ENCODE measurements at regions not wholly inside any gene's neighbourhood (a gene's known extent, or its start where the extent isn't known, plus 50 kb on each side); places are given as distances from the start of the nearest gene placed in this dataset.

GRCh38 chr3:14317057-14317553, 85.3 kb upstream of the SLC6A6 start:
- no peak for DNase-seq (ENCODE audit: low read depth)

GRCh38 chr3:14318646-14319045, 83.8 kb upstream of the SLC6A6 start:
- DNase-seq (ENCODE audit: low read depth), result no peak

GRCh38 chr3:14319654-14320182, 82.7 kb upstream of the SLC6A6 start:
- no peak for DNase-seq (ENCODE audit: low read depth)

DNA sequence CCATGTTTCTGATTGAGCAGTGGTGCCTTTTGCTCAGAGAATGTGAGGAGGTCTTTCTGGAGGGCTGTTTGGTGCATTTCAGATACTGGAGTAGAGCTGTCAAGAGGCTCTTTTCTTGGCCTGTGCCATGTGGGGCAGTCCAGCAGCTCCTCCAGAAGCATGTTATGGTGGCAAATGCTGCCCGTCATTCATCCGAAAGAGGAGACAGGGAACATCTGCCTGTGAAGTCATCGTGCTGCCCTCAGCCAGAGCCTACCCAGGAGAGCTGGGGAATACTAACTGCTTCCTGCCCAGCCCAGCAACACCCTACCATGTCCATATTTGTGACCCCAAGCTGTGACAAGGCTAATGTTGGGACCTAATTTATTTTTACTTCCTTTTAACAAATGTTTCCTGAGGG, 82.2 kb upstream of the SLC6A6 start:
- no peak for DNase-seq (ENCODE audit: low read depth)

DNA sequence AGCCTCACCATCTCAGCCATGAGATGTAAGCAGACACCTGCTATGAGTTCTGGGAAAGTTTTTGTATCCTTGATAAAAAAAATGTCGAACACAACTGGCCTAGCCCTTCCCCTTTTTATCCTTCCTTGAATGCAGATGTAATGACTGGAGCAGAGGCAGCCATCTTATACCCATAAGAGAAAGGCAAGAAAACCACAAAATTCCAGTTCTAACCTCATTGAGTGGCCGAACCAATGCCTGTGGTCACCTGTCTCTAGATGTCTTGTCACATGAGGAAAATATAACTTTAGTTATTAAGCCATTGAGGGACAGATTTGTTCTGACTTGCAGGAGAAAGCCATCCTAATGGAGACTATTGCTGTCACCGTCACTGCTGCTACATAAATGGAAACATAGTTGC, 80.4 kb upstream of the SLC6A6 start:
- no peak for DNase-seq (ENCODE audit: low read depth)

DNA sequence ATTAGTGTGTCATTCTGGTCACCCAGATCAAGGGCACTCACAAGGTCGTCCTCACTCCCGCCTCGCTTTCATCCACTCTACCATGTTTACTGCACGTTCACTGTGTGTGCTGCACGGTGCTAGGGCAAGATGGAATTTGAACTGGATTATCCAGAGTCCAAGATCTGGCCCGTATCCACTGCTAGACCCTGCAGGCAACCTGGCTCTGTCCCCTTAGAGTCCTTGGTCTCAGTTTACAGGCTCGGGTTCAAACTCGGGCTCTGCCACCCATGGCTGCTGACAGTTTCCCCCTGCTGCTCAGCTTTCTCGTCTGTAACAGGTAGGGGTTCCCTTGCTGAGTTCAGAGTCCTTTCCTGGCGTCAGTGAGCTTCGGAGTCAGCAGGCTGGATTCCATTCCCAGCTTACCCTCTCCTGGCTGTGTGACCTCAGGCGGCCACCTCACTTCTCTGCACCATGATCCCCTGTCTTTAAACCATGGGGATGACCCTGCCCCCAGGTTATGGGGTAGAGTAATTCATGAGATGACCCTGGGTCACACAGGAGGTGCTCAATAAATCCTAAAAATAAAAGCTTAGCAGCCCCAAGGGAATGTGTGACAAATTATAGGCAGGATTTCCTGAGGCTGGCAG, 79.6 kb upstream of the SLC6A6 start:
- DNase-seq (ENCODE audit: low read depth), result no peak

- DNase-seq (ENCODE audit: low read depth), result no peak
Observed at GRCh38 chr3:14323401-14324223, 78.8 kb upstream of the SLC6A6 start.

DNA sequence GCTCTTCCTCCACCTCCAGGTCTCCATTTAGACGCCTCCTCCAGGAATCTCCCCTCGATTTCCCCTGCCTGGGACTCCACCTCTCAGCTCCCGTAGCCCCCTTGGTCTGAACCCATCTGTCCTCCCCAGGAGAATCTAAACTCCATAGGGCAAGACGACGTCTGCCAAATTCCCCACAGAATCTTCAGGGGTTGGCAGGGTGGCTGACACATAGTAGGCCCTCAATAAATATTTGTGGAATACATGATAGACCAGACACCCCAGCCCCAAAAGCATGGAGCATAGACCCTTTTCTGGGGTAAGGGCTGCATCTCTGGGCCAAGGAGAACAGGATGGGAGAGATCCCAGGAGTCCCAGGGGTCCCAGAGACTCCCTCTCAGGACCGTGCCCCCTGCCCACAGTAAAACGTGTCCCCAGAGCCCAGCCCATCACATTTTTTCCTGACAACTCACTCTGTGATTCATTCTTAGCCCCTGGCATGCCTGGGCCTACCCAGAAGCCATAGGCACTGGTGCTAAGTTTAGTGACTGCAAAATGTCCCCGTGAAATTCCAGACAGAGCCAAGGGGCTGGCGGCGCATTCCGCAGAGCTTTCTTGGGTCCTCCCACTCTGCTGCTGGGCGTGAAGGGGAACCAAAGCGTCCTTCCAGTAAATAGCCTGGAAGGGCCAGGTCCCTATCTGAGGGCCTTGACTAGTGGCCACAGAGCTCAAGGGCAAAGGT, 78.0 kb upstream of the SLC6A6 start:
- DNase-seq (ENCODE audit: low read depth), result no peak

GRCh38 chr3:14328422-14328821, 74.0 kb upstream of the SLC6A6 start:
- no peak for DNase-seq (ENCODE audit: low read depth)

DNA sequence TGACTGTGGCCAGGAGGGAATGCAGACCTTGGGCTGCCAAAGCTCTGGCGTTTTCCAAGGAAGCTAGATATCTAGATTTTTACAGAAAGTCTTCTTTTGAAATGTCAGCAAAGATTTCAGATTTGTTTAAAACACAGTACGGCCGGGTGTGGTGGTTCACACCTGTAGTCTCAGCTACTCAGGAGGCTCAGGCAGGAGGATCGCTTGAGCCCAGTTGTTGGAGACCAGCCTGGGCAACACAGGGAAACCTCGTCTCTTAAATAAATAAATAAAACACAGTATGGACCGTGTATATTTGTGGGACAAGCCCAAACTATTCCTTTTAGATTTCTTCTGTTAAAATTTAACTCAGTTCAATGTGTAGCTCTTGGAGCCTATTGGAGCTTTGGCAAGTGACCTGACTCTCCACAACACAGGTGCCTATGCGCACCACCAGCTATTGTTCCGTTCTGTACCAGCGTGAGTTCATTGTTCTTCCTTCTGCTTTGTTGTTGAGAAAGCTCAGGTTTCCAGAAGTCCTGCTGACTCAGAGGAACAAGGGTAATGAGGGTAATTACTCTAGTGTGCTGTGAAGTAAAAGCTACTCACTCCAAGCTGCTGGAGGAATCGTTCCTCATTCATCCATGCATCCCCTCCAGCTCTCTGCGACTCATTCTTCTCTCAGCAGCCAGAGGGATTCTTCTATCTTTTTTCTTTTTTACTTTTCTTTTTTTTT, 73.1 kb upstream of the SLC6A6 start:
- no peak for DNase-seq (ENCODE audit: low read depth)

DNA sequence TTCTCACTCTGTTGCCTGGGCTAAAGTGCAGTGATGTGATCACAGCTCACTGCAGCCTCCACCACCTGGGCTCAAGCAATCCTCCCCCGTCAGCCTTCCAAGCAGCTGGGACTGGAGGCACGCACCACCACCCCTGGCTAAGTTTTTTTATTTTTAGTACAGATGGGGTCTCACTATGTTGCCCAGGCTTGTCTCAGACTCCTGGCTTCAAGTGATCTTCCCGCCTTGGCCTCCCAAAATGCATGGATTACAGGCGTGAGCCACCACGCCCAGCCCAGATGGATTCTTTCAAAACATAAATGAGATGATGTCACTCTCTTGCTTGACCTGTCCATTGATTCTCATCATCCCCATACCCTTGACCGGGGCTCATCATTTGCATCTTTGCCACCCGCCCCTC, 72.6 kb upstream of the SLC6A6 start:
- DNase-seq (ENCODE audit: low read depth), result no peak

GRCh38 chr3:14330508-14330907, 71.9 kb upstream of the SLC6A6 start:
- DNase-seq (ENCODE audit: low read depth), result no peak

DNA sequence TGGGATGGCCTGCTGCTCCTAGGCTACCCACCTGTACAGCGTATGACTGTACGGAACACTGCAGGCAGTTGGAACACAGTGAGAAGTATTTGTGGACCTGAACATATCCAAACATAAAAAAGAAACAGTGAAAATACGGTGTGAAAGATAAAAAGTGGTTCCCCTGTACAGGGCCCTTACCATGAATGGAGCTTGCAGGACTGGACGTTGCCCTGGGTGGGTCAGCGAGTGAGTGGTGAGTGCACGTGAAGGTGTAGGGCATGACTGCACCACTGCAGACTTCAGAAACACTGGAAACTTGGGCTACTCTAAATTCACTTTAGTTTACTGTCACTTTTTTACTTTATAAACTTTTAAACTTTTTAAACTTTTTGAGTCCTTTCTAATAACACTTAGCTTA, 71.2 kb upstream of the SLC6A6 start:
- DNase-seq (ENCODE audit: low read depth), result no peak

DNA sequence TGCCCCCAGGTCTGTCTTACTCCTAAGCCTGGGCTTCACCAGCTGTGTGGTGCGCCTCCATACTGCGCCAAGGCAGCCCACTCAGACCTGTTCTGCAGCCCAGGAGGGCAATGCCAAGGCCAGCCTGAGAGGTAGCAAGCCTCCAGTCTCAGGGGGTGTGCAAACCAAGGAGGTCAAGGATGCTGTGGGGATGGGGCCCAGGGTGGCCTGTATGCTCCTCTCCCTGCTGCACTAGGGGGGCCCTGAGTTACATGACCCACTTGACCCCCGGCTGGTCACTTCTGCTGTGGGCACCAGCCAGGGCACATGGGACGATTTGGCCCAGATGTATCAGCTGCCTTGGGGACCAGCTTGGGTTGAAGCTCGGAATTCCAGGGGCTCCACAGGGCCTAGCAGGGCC, 70.0 kb upstream of the SLC6A6 start:
- DNase-seq (ENCODE audit: low read depth), result no peak

DNA sequence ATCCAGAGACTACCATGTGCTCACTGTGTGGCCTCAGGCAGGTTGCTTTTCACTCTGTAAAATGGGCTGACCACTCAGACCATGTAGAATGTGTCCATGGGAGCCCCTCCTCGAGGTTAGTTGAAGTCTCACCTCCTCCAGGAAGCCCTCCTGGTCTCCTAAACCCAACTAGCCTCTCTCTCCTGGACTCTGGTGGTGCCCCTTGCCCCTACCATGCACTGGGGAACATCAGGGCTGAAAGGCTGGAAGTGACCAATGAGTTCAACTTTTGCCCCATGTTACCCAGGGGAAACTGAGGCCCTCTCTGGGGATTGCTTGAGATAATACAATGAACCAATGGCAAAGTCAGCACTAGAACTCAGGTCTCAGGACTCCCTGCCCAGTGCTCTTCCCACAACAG, 69.2 kb upstream of the SLC6A6 start:
- no peak for DNase-seq (ENCODE audit: low read depth)

- DNase-seq (ENCODE audit: low read depth), result no peak
Observed at GRCh38 chr3:14333621-14334020, 68.8 kb upstream of the SLC6A6 start.

GRCh38 chr3:14334136-14334535, 68.3 kb upstream of the SLC6A6 start:
- DNase-seq (ENCODE audit: low read depth), result no peak

DNA sequence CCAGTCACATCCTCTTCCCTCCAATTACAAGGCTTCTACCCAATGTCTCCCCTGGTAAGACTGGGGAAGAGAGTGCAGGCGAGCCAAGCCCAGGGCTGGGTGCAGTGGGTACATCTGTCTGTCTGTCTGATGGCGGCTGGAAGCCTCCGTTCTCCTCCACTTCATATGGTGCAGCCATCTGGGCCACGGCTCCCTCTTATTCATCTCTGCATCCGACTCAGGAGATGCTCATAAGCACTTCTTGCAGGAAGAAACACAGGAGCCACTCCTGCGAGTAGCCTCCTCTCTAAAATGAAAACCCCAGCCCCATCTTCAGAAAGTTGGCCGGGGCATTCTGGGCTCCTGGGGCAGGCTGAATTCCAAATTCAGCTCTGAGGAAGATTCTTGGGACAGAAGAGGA, 67.5 kb upstream of the SLC6A6 start:
- DNase-seq (ENCODE audit: low read depth), result no peak

DNA sequence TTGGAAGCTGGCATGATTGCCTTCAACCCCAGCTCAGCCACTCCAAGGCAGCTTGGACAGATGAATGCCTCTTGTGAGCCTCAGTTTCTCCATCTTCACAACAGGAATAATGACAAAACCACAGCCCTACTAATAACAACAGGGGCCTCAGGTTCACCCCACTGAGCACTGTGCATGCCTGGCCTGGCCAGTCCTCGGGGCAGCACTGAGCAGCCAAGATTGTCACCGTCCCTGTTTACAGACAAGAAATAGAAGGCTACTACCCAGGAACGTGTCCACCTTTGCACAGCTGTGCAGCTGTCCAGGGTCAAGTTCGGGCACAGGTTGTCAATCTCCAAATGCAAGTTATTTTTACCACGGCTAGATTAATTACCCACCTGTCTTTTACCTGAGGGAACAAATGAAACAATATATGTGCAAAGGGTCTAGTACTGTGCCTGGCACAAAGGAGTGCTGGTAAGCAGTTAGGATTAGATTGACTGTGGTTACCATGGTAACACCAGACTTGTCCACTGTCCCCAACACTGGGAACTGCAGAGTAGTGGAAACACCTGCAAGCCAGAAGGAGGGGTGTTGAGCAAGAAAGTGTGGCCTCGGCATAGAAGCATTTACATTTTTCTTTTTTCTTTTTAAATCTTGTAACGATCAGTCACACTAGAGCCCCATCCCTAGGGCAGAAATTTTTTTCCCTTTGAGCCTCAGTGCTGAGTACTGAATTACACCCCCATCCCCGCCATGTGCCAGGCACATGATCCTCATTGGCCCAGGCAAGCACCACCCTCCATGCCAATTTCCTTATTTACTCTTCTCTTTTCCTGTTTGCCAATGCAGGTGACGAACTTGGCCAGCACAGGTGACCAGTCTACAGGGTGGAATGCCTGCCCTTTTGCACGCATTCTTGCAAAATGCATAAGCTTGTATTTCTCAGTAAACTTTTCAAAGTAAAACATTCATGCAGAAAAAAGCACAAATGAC, 66.3 kb upstream of the SLC6A6 start:
- DNase-seq (ENCODE audit: low read depth), result no peak

GRCh38 chr3:14336749-14337598, 65.4 kb upstream of the SLC6A6 start:
- no peak for DNase-seq (ENCODE audit: low read depth)
